ENCODE measurements at regions not wholly inside any gene's neighbourhood (a gene's known extent, or its start where the extent isn't known, plus 50 kb on each side); places are given as distances from the start of the nearest gene placed in this dataset.

GRCh38 chr11:92531065-92531739 is 306.6 kb downstream of the FAT3 start:
- TF ChIP-seq POLR2AphosphoS5 (IDR thresholded peaks at IDR 0.05) (no peak), EP300 (IDR thresholded peaks at IDR 0.05) (no peak)

Measured in upper lobe of left lung (tissue), 4 donors.